ENCODE measurements at regions not wholly inside any gene's neighbourhood (a gene's known extent, or its start where the extent isn't known, plus 50 kb on each side); places are given as distances from the start of the nearest gene placed in this dataset.
A peak's percentile ranks its signal among the peaks of the same experiment; 100 is the strongest.

GRCh38 chr14:51544901-51545300 lies 106.8 kb upstream of the FRMD6 start:
- no peak for DNase-seq (ENCODE audit: low read depth, low spot score)
- Mint-ChIP-seq H3K27me3 (ENCODE audit: low read depth) (no peaks in the 10 kb centered on the region), H3K27ac (ENCODE audit: unreplicated experiment) (no peak overlapping the region), H3K4me1 (peaks cover 32% of the 10 kb centered on the region), H3K36me3 (ENCODE audit: low read depth) (peaks cover 2% of the 10 kb centered on the region), H3K4me3 (no peak overlapping the region), H3K9me3 (peaks cover 2% of the 10 kb centered on the region)
- no peak for TF ChIP-seq CTCF (conservative IDR thresholded peaks at IDR 0.05)

GRCh38 chr14:51545396-51545795 lies 106.3 kb upstream of the FRMD6 start:
- H3K4me3 Mint-ChIP-seq = no peak overlapping the region
- no peaks in the 10 kb centered on the region for H3K27me3 Mint-ChIP-seq (ENCODE audit: low read depth)
- no peak overlapping the region for H3K27ac Mint-ChIP-seq (ENCODE audit: unreplicated experiment)

GRCh38 chr14:51546099-51546498 lies 105.6 kb upstream of the FRMD6 start:
- no peak overlapping the region for H3K4me3 Mint-ChIP-seq
- peaks cover 26% of the 10 kb centered on the region for H3K4me1 Mint-ChIP-seq
- no peaks in the 10 kb centered on the region for H3K27me3 Mint-ChIP-seq (ENCODE audit: low read depth)
- no peak for DNase-seq (ENCODE audit: low read depth, low spot score)
- H3K9me3 Mint-ChIP-seq = peaks cover 2% of the 10 kb centered on the region
- no peak for TF ChIP-seq CTCF (conservative IDR thresholded peaks at IDR 0.05)
- no peak overlapping the region for H3K27ac Mint-ChIP-seq (ENCODE audit: unreplicated experiment)
- H3K36me3 Mint-ChIP-seq (ENCODE audit: low read depth) = peaks cover 2% of the 10 kb centered on the region

More at GRCh38 chr14:51545396-51545795, 106.3 kb upstream of the FRMD6 start:
- no peak for DNase-seq (ENCODE audit: low read depth, low spot score)
- Mint-ChIP-seq H3K9me3 (peaks cover 2% of the 10 kb centered on the region), H3K36me3 (ENCODE audit: low read depth) (peaks cover 2% of the 10 kb centered on the region), H3K4me1 (peaks cover 27% of the 10 kb centered on the region)
- TF ChIP-seq CTCF (conservative IDR thresholded peaks at IDR 0.05) = no peak

- DNase-seq (ENCODE audit: low read depth, low spot score) = no peak
- TF ChIP-seq CTCF (conservative IDR thresholded peaks at IDR 0.05) = no peak
- Mint-ChIP-seq H3K9me3 (peaks cover 2% of the 10 kb centered on the region), H3K4me3 (no peak overlapping the region), H3K4me1 (peaks cover 21% of the 10 kb centered on the region), H3K36me3 (ENCODE audit: low read depth) (peaks cover 2% of the 10 kb centered on the region), H3K27ac (ENCODE audit: unreplicated experiment) (peak overlapping the region; percentile 29), H3K27me3 (ENCODE audit: low read depth) (no peaks in the 10 kb centered on the region)
These were observed 105.0 kb upstream of the FRMD6 start for GRCh38 chr14:51546603-51547258.

GRCh38 chr14:51547260-51547659 lies 104.5 kb upstream of the FRMD6 start:
- no peak overlapping the region for H3K27ac Mint-ChIP-seq (ENCODE audit: unreplicated experiment)
- peaks cover 21% of the 10 kb centered on the region for H3K4me1 Mint-ChIP-seq
- no peaks in the 10 kb centered on the region for H3K27me3 Mint-ChIP-seq (ENCODE audit: low read depth)
- H3K36me3 Mint-ChIP-seq (ENCODE audit: low read depth) = peaks cover 2% of the 10 kb centered on the region
- peaks cover 2% of the 10 kb centered on the region for H3K9me3 Mint-ChIP-seq
- no peak overlapping the region for H3K4me3 Mint-ChIP-seq
- no peak for DNase-seq (ENCODE audit: low read depth, low spot score)
- TF ChIP-seq CTCF (conservative IDR thresholded peaks at IDR 0.05) = no peak

Measured in neural crest cell (in vitro differentiated cells).